GM19193 (cell line): ENCODE measurements at regions not wholly inside any gene's neighbourhood (a gene's known extent, or its start where the extent isn't known, plus 50 kb on each side); places are given as distances from the start of the nearest gene placed in this dataset.

Experiments used
- POLR2A ChIP-seq: IDR thresholded peaks from 4 replicates; pipeline ENCODE4 v1.6.1; 2011; ENCODE audit not compliant: insufficient read depth, insufficient read length; ENCODE audit errors: extremely low read depth

DNA sequence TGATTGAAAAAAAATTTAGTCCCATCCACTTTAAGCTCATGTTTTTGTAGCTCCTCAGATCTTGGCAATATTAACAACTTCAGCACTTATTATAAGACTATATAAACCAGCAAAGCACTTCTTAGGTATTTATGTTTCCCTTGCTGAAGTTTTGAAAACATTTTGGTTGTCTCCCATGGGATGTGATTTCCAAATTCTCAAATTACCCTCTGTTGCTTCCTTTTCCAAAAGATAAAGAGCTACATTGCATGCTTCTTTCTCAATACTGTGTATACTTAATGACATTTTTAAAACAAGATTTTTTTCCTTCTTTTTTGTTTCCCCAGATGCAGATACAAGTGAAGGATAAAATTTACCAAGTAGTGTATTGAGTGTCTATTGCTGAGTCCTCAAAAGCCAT lies 567.1 kb downstream of the CSNK1G3 start:
- TF ChIP-seq POLR2A, result no peak

DNA sequence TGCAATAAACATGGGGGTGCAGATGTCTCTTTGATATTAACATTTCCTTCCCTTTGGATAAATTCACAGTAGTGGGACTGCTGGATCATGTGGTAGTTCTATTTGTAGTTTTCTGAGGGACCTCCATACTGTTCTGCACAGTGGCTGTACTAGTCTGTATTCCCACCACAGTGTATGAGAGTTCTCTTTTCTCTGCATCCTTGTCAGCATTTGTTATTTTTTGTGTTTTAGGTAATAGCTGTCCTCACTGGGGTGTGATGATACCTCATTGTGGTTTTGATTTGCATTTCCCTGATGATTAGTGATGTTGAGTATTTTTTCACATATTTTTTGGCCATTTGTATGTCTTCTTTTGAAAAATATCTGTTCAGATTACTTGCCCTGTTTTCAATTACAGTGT lies 562.5 kb downstream of the CSNK1G3 start:
- TF ChIP-seq POLR2A, result no peak

DNA sequence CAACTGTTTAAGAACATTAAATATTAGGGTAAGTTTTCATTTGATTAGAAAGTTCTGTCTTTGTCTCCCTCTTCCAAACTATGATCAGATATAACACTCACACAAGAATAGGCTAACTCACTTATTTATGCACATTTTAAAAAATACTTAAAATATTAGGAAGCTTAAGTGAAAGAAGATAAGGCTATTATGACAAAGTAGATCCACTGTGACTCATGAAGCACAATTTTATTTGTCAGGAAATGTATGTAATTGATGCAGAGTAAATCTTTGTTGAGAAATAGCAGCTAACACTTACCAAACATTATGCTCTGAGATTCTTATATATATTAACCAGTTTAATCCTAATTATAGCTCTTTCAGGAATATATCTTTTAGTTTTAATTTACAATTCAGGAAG lies 560.6 kb downstream of the CSNK1G3 start:
- TF ChIP-seq POLR2A, result no peak

DNA sequence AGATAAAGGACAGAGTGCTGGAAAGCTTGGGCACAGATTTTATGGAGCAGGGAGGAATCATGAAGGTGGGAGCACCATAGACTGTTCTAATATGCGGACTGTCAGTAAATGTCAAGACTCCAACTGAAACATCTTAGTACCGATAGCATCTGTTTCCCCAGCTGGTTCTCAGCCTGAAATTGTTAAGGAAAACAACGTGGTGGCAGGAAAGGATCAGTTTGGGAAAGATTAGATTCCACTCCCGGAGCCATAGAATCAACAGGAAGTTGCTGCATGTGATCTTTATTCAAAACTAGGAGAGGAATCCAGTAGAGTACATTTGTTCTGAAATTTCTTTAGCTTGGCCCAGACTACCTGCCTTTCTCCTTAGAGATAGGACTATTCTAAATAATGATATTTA lies 559.1 kb downstream of the CSNK1G3 start:
- no peak for TF ChIP-seq POLR2A

DNA sequence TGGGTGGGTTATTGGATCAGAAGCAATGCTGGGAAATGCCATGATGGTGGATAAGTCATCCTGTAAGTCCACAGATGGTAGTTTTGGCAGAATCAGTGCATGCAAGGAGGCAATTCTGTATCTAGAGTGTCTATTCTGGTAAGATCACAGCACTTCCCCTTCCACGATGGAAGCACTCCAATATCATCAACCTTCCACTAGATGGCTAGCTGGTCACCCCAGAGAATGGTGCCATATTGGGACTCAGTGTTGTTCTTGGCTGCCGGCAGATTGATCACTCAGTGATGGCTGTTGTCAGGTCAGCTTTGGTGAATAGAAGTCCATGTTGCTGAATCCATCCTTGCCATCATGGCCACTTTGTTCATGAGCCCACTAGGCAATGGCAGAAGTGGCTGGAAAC lies 553.5 kb downstream of the CSNK1G3 start:
- no peak for TF ChIP-seq POLR2A

DNA sequence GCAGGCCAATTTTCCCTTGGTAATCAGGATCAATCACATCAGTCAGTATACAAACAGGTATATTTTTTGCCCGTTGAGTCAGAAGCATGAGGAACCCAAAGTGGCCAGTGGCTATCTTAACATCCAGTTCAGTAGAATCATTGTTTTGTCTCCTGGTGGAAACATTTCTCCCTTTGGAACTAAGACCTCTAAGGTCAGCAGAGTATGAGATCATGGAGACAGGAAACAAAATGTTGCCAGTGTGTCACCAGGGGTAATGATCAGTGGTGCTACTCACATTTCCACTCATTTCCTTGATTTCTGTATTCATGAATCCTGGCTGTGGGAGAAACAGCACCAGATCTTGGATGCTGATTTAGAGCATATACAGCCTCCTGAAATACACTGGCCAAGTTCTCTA lies 553.0 kb downstream of the CSNK1G3 start:
- TF ChIP-seq POLR2A, result no peak

DNA sequence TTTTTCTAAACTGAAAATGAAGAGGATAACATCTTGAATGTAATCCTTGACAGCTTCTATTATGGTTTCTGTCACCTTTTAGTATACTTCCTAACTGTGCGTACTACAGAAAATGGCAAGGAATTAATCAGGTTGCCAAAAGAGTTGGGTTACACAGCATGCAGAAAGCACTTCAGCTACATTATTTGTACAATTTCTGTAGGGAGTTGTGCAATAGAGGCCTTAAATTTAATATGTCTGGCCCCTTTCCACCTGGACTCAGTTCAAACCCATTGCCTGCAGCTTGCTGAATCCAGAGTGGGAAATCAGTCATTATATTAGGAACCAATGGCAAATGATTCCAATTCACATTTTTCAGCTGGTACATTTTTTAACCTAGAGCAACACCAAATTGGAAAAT lies 549.7 kb downstream of the CSNK1G3 start:
- TF ChIP-seq POLR2A, result no peak

DNA sequence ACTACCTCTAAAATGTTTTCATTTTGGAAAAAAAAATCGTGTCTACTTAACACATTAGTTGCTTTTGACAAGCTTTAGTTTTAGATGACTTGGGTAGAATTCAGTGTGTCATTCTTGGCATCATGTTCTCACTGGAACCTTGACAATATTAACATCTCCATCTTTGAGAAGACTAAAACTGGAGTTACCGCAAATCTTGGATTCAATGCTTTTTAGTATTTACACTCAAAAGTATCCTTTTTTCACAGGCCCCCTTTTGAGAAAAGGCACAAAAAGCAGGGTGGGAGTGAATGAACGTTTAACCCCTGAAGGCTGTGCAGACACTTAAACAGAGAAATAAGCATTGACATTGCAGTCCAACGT lies 549.1 kb downstream of the CSNK1G3 start:
- TF ChIP-seq POLR2A, result no peak

DNA sequence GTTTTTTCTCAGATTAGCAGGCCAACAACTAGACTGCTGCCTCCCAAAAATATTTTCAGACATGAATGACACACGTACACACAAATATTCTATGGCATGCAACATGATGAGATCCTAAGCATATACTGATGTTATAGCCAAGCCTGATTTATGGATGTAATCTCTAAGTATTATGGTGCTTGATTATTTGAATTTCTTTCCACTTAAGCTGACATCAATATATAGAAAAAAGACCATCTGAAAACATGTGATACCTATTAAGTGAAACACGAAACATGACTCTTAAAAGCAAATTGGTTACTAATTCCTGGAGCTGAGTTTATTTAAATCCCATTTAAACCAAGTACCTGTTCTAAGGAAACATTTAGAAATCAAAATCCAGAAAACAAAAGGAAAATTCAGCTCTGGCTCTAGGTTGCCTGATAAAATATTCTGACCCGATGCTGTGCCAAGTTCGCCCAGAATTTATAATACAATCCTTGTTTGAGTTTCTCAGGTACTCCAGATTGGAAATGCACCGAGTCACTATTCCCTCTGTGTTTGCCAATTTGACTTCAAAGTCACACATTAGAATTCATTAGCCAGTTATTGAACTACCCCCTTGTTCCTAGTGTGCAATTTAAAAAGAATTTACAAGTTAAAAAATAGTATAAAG lies 548.6 kb downstream of the CSNK1G3 start:
- no peak for TF ChIP-seq POLR2A

DNA sequence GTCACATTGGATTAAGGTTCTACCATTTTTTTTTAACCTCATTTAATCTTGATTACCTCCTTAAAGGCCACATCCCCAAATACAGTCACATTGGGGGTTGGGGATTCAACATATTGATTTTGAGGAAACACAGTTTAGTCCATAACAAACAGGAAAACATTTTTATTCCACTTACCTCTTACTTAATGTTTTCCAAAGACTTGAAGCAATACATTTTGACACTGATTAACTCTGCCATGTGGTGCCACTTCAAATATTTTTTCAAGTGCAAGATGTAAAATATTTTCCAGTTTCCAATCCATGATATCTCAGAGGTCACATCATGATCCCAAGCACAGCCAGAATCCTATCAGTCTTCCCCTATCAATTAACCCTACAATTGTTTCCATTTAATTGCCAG lies 548.0 kb downstream of the CSNK1G3 start:
- no peak for TF ChIP-seq POLR2A

DNA sequence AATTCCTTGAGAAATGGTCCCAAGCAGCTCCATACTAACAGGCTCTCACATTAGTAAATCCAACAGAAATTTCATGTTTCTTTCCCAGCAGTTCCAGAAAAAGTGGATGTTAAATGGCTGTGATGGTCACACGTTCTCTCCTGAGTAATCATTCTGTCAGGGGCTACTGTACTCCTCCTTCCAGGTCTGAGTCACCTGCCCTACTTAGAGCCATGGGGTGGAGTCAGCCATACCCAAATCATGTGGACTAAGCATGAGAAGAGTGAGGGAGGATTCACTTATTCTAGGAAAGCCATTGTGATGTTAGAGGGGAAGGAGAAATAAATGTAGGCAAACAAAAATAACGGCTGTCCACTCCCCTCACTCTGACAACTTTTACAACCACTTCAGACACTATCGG lies 547.2 kb downstream of the CSNK1G3 start:
- TF ChIP-seq POLR2A, result no peak

DNA sequence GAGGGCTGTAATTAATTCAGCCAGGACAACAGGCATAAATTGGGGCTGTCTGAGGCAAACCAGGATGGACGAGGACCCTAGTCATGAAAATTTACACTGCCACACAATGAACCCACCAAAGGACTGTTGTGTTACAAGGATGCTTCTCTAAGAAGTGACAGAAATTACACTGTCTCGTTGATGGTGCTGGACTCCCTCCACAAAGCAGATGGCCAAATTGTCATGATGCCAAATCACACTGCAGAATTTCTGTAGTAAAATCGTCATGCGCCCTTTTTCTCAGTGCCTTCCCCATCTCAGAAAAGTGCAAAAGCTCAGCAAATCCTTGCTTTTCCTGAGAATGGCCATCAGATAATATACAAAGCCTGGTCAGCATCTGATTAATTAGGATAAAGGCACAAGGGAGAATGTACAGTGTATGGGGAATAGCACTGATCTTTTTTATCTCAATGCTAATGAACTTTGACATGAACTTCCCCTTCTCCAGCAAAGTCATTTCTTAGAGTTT lies 545.8 kb downstream of the CSNK1G3 start:
- no peak for TF ChIP-seq POLR2A

DNA sequence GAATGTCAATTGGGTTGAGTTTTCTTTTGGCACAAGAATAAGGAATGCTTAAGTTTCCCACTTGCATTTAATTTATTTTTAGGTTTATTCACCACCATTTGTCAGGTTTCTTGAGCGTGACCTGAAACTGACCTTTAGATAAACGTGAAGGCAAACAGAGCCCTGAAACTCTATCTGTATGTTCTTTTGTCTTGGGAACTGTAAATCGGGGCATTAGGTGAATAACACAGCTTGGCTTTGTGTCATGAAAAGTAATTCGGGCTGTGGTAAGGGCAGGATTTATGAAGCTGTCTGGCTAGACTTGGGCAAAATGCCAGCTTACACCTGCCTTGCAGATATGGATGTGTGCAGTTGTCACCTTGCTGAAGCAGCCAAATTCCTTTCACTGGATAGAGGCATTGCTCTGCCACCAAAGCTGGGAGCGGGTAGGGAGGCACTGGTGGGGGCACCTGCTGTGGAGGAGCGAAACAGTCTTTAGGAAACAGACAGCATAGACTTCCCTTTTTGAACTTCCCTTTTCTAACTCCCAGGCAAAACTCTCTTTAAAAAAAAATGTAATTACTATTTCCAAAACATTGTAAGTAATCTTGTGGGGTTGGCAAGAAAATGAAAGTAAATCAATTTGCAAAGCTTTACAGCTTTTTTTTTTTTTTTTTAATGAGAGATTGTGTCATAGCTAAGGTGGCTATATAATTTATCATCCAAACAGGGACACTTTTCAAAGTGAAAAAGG lies 545.2 kb downstream of the CSNK1G3 start:
- no peak for TF ChIP-seq POLR2A

DNA sequence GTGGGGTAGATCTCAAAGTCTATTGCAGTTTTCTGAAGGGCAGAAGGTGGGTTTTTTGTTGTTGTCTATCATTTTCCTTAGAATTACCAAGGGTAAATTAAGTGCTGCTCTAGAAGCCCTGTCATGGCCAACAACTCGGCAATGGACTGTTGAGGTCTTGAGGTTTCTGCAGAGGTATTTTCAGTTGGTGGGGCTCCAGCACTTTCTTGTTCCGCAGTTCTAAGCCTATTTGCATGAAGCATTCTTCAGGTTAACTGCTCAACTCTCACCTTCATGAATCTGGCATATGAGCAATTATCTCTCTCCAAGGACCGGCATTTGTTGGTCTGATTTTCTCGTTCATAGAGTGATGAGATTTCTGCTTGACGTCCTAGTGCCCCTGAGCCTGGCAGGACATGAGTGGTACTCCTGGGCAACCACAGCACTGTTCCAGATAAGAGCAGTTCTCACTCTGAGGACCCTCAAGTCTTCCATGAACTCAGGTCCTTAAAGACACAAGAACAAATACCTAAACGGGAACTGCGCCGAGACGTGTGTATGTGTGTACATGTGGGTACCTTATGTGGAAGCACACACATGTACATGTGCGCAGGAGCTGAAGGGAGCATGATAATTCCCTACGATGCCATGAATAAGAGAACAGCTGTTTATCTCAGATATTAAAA lies 544.5 kb downstream of the CSNK1G3 start:
- TF ChIP-seq POLR2A, result no peak

DNA sequence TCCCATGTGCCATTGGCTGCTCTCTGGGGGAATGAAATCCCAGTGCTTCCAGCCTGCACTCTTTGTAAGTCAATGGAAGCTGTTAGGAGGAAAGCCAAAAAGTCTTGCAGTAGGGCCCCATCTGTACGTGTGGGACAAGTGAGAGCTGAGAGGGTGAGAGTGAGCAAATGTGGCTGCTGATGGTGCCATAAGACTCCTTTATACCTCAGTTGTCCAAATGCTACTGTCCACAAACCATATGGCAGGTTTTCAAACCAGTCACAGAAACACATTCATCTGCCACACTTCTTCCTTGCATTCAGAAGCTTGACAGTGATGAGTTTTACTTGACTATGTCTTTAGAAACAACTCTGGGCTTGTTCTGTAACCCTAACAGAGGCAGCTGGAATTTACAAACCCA lies 543.8 kb downstream of the CSNK1G3 start:
- TF ChIP-seq POLR2A, result no peak

DNA sequence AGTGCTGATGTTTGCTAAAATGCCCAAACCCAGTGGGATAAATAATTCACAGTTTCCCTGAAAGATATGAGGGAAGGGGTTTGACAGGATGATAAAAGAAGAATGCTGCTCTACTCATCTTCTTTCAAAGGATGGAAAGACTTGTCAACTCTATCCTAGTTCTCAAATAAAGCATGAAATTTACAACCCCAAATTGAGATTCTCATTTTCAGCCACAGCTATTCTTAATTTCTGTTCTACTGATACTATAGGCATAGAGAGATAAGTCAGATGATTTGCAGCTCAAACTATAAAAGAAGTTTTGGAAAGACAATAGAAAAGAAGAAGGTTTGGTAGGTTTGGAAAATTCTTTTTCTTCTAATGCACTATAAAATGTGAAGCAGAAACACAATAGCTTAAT lies 542.6 kb downstream of the CSNK1G3 start:
- TF ChIP-seq POLR2A, result no peak

DNA sequence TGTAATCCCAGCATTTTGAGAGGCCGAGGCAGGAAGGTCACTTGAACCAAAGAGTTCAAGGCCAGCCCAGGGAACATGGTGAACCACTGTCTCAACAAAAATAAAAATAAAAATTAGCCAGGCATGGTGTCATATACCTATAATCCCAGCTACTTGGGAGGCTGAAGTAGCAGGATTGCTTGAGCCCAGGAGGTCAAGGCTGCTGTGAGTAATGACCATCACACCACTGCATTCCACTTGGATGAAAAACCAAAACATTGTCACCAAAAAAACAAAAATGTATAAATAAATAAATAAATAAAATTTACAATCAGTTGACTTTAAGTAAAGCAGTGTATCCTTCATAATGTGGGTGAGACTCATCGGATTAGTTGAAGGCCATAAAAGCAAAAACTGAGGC lies 541.4 kb downstream of the CSNK1G3 start:
- TF ChIP-seq POLR2A, result no peak

DNA sequence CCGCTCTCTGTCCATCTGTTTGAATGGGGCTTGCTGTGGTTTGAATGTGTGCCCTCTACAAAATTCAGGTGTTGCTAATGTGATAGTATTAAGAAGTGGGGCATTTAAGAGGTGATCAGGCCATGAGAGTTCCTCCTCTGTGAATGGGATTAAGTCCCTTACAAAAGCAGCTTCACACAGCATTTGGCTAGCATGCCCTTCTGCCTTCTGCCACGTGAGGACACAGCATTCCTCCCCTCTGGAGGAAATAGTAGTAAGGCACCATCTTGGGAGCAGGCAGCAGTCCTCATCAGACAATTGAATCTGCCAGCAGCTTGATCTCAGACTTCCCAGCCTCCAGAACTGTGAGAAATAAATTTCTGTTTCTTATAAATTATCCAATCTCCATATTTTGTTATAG lies 540.2 kb downstream of the CSNK1G3 start:
- TF ChIP-seq POLR2A, result no peak
